Left colon (tissue), 2 donors: ENCODE measurements at regions not wholly inside any gene's neighbourhood (a gene's known extent, or its start where the extent isn't known, plus 50 kb on each side); places are given as distances from the start of the nearest gene placed in this dataset.
"Not testable (repeated sequence)": the region's sequence is repeated elsewhere in the genome, so short reads cannot be mapped to it uniquely, and the experiment has no call there.

Source experiments
- ATAC-seq: fragments of 200-7000 bp; cut with Tn5 transposase; one replicate; pipeline ENCODE4 v1.9.1; 2020; ENCODE audit warnings: mild to moderate bottlenecking, moderate library complexity
- DNase-seq, 2 donors: peaks; one replicate each; pipeline ENCODE4 v3.0.0-alpha.2; 2020
- intact Hi-C, 2 donors: fragments of 100-400 bp; cut with DNase I in 1 of 2; cut with micrococcal nuclease in 1 of 2; formaldehyde crosslinking; loops; one replicate each; pipeline versions ENCODE4 v1.11.2 to v1.14.0; 2022; cut with DNase I, micrococcal nuclease
- donor health status: DM: no; HTN: no; CAD: no.
- donor health status: DM: yes; HTN: yes; CAD: no.

GRCh38 chr16:7278636-7279035 is 54.0 kb upstream of the RBFOX1 start:
- no peak for DNase-seq
- intact Hi-C loops: no loop called here
- ATAC-seq: no peak

GRCh38 chr16:7272567-7273158 is 60.0 kb upstream of the RBFOX1 start:
- ATAC-seq: no peak
- intact Hi-C loops: no loop called here
- DNase-seq: no peak

GRCh38 chr16:7271486-7271885 is 61.2 kb upstream of the RBFOX1 start:
- intact Hi-C loops: no loop called here
- DNase-seq (no peak), ATAC-seq (no peak)

GRCh38 chr16:7270823-7271222 is 61.8 kb upstream of the RBFOX1 start:
- DNase-seq: no peak

GRCh38 chr16:7270006-7270405 is 62.6 kb upstream of the RBFOX1 start:
- ATAC-seq (no peak), DNase-seq (no peak)
- intact Hi-C loops: no loop called here

More at GRCh38 chr16:7270823-7271222, 61.8 kb upstream of the RBFOX1 start:
- ATAC-seq: no peak
- intact Hi-C loops: no loop called here

GRCh38 chr16:7268182-7268581 is 64.5 kb upstream of the RBFOX1 start:
- no peak for ATAC-seq
- no peak for DNase-seq
- intact Hi-C loops: no loop called here

- ATAC-seq: no peak
Observed at GRCh38 chr16:7257016-7257415, 75.6 kb upstream of the RBFOX1 start.

GRCh38 chr16:7246578-7246977 is 86.1 kb upstream of the RBFOX1 start:
- DNase-seq (no peak), ATAC-seq (no peak)
- intact Hi-C loops: no loop called here

More at GRCh38 chr16:7257016-7257415, 75.6 kb upstream of the RBFOX1 start:
- intact Hi-C loops: no loop called here
- no peak for DNase-seq

- no peak for DNase-seq
- intact Hi-C loops: no loop called here
- no peak for ATAC-seq
Observed at GRCh38 chr16:7239547-7239946, 93.1 kb upstream of the RBFOX1 start.

GRCh38 chr16:7236824-7237410 is 95.7 kb upstream of the RBFOX1 start:
- intact Hi-C loops: no loop called here
- DNase-seq (no peak), ATAC-seq (no peak)

GRCh38 chr16:7233975-7234374 is 98.7 kb upstream of the RBFOX1 start:
- intact Hi-C loops: no loop called here
- no peak for DNase-seq
- ATAC-seq: no peak

GRCh38 chr16:7231762-7232161 is 100.9 kb upstream of the RBFOX1 start:
- intact Hi-C loops: no loop called here
- ATAC-seq (no peak), DNase-seq (no peak)

- DNase-seq, ATAC-seq, intact Hi-C loops: not testable (repeated sequence)
Observed at GRCh38 chr16:7229433-7230218, 103.0 kb upstream of the RBFOX1 start.

GRCh38 chr16:7227229-7227721 is 105.4 kb upstream of the RBFOX1 start:
- intact Hi-C loops: no loop called here
- ATAC-seq: no peak
- no peak for DNase-seq

GRCh38 chr16:7221157-7221556 is 111.5 kb upstream of the RBFOX1 start:
- ATAC-seq (no peak), DNase-seq (no peak)
- intact Hi-C loops: no loop called here

- intact Hi-C loops: no loop called here
- no peak for DNase-seq
Observed at GRCh38 chr16:7218936-7219335, 113.7 kb upstream of the RBFOX1 start.

GRCh38 chr16:7217797-7218196 is 114.8 kb upstream of the RBFOX1 start:
- intact Hi-C loops: no loop called here
- ATAC-seq: no peak
- DNase-seq: no peak

More at GRCh38 chr16:7218936-7219335, 113.7 kb upstream of the RBFOX1 start:
- no peak for ATAC-seq

- no peak for DNase-seq
- intact Hi-C loops: no loop called here
- ATAC-seq: no peak
Observed at GRCh38 chr16:7216719-7217118, 115.9 kb upstream of the RBFOX1 start.

- intact Hi-C loops: no loop called here
- DNase-seq: no peak
- ATAC-seq: no peak
Observed at GRCh38 chr16:7211781-7212180, 120.9 kb upstream of the RBFOX1 start.

GRCh38 chr16:7209598-7209997 is 123.0 kb upstream of the RBFOX1 start:
- DNase-seq (no peak), ATAC-seq (no peak)
- intact Hi-C loops: no loop called here
